Right forelimb (tissue), 1 donor: ENCODE measurements at regions not wholly inside any gene's neighbourhood (a gene's known extent, or its start where the extent isn't known, plus 50 kb on each side); places are given as distances from the start of the nearest gene placed in this dataset.

Experiments used
- DNase-seq: peaks from one replicate; pipeline ENCODE4 v3.0.0-alpha.2; 2018

DNA sequence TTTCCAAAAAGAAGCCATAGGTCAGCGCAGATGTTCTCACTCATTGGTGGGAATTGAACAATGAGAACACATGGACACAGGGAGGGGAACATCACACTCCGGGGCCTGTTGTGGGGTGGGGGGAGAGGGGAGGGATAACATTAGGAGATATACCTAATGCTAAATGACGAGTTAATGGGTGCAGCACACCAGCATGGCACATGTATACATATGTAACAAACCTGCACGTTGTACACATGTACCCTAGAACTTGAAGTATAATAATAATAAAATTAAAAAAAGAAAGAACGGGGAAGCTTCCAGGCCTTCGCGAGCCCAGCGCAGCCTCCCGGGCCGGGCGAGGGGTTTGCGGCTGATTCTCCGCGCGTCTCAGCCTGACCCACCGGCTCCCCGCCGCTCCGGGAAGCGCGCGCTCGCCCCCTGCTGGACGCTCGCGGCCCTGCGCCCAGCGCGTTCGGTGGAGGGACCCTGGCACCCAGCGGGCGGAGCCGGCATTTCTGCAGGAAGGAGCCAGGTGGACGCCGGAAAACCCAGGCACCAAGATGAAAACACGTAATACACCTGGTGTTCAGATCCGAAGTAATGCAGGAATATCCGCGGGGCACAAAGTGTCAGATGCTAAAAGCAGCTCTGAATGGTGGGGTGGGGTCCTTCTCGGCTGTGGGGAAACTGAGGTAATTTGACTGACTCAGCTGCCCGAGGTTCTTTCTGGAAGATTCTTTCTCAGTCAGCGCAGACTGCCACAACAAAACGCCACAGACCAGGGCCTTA, 67.1 kb upstream of the PPP1R26 start:
- DNase-seq: peak; percentile 88

DNA sequence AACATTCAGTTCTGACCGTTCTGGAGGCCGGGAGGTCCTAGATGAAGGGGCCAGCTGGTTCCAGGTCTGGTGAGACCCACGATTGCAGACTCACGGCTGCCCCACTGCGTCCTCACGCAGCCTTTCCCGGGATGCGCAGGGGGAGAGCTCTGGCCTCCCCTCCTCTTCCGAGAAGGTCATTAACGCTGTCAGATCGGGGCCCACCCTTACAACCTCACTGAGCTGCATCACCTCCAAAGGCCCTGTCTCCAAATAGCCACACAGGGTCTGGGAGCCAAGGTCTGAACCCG, 66.6 kb upstream of the PPP1R26 start:
- DNase-seq: no peak

DNA sequence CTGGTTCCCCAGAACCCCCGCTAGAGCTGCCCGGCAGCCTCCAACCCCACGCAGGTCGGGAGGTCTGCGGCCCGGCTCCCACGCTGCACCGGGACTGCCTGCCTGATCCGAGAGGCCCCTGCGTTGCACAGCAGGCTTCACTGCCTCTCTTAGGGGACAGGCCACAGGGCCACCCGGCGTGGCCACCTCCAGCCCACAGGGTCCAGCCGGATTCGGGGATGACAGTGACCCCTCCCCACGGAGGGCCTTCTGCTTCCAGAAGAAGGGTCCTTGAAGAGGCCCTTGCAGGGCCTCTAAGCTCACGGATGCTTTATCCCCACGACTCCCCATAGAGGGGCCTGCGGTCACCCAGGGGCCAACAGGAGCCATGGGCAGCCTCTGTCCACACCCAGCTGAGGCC, 66.1 kb upstream of the PPP1R26 start:
- DNase-seq: no peak

DNA sequence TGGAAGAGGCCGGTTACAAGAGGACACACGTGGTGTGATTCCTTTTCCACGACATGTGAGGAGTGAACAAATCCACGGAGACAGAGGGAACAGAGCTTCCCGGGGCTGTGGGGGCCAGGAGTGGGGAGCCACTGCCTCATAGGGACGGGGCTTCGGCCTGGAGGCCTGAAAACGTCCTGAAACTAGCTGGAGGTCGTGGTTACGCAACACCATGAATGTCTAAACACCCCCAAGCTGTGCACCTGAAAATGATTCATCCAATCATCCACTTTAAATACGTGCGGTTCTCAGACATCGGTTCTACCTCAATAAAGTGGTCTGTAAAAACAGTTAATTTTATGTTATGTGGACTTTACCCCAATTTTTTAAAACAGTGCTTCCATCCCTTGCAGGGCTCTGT, 65.3 kb upstream of the PPP1R26 start:
- no peak for DNase-seq

DNA sequence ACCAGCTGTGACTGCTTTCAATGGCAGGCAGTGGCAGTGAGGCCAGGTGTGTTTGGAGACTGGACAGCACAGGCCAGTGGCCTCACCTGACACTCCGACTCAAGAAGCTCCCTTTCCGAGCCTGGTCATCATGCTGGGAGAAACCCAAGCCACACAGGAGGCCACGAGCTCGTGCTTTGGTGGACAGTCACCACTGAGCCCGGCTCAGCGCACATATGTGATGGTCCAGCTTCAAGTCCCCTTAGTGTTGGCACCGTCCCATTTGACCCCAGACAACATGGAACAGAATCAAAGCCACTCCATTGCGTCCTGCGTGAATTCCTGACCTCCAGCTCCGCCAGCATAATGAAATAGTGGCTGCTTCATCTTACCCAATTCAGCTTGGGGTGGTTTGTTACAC, 64.0 kb upstream of the PPP1R26 start:
- no peak for DNase-seq

DNA sequence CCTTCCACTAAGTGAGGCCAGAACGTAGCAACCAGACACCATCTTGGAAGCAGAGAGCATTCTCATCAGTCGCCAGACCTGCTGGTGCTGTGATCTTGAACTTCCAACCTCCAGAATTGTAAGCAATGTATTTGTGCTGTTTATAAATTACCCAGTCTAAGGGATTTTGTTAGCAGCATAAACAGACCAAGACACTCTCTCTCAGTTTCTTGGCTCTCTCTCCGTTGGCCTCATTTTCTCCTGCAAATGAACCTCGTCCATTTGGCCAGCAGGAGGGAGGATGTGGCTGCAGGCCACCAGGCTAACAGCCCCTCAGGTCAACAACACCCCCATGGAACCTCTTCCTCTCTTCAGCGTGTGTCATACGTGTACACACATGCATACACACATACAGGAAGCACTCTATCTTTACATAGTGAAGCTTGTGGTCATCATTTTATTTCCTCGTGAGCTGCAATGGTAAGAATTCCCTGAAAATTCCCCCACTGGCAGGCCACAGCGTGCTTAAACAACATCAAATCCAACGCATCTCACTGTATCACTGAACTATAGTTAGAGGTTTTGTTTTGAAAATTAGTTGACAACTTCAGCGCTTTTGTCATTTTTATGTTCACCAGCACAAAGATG, 62.8 kb upstream of the PPP1R26 start:
- DNase-seq: no peak

DNA sequence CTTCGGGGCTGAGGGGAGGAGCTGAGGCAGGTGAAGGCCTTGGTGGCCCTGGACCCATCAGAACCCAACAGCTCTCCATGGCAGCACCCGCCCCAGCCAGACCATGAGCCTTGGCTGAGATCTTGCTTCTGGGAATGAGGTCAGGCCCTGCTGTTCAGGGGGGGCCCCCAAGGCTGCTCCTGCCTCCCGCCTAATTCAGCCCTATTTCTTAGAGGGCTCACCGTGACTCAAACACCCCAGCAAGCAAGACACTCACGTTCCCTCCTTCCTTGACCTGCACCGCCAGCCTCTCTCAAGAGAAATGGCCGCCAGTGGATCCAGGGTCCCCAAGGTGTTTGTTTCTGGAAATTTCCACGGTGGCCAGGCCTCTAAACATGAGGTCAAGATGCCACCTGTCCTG, 61.4 kb upstream of the PPP1R26 start:
- DNase-seq: no peak

DNA sequence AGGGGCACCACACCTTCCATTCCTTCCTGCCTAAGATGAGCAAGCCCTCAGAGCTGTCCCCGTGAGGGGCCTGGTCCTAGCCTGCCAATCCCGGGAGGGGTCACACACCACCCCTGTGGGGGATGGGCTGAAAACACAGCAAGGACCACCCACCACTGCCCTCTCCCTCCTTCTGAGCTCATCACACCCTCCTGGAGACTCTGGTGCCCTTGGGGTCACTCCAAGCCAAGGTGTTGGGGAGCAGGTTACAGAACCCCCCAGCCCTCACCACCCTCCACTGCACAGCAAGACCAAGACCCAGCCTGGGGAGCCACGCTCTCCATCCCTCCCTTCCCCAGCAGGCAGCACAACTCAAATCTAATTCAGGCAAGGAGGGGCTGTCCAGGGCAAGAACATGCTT, 60.5 kb upstream of the PPP1R26 start:
- DNase-seq: no peak

DNA sequence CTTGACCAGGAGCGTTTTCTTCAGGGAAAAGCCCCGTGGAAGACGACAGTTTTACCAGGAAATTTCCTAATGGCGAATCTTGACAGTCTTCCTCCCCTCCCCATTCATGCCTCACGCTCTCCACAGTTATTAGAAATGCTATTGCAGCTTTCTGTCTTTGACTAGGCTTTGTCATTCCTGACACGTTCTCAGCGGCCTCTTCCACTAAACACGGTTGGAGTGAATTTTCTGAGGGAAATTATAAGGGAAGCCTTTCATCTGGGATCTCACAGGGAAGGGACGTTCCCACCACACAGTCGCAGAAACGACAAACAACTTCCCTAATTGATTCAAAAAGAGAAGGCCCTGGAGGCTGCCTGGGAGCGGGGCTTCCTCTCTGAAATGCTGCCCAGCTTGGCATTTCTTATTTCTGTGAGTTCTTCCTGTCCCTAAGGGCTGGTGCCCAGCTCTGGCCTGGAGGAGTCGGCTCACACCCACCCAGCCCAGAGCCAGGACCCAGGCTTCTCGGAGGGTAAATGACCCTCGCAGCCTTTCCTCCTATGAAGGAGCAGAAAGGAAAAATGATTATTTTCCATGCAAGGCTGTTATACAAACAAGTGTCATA, 57.1 kb upstream of the PPP1R26 start:
- no peak for DNase-seq

DNA sequence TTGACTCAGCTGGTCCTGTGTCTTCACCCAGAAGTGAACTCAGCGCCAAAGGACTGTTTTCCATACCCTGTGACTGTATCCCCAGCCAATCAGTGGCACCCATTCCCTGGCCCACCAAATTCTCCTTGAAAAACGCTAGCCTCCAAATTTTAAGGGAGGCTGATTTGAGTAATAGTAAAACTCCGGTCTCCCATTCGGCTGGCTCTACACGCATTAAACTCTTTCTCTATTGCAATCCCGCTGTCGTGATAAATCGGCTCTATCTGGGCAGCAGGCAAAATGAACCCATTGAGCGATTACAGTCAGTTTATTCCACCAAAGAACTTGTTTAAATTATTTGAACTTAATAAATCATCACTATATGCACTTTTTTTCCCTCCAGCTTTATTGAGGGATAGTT, 55.9 kb upstream of the PPP1R26 start:
- DNase-seq: no peak
